Neuronal stem cell (in vitro differentiated cells): ENCODE measurements at regions not wholly inside any gene's neighbourhood (a gene's known extent, or its start where the extent isn't known, plus 50 kb on each side); places are given as distances from the start of the nearest gene placed in this dataset.

Experiments used
- DNase-seq: peaks from one replicate; pipeline ENCODE4 v3.0.0-alpha.2; 2013; ENCODE audit warnings: low spot score
- H2AFZ ChIP-seq: one replicate; pipeline ENCODE4 v1.6.1; 2013; ENCODE audit warnings: mild to moderate bottlenecking, low read length, inconsistent platforms
- H2AK5ac ChIP-seq: 2 replicates; pipeline ENCODE4 v1.6.1; 2013; ENCODE audit warnings: low read depth, mild to moderate bottlenecking, inconsistent platforms, low read length, moderate library complexity, mixed read lengths
- H2BK120ac ChIP-seq: 2 replicates; pipeline ENCODE4 v1.6.1; 2013; ENCODE audit warnings: low read depth, mild to moderate bottlenecking, inconsistent platforms, low read length, moderate library complexity, mixed read lengths
- H2BK12ac ChIP-seq: one replicate; pipeline ENCODE4 v1.6.1; 2013; ENCODE audit warnings: low read length, inconsistent platforms
- H2BK15ac ChIP-seq: 2 replicates; pipeline ENCODE4 v1.6.1; 2013; ENCODE audit warnings: mild to moderate bottlenecking, low read length, inconsistent platforms, mixed read lengths
- H2BK5ac ChIP-seq: one replicate; pipeline ENCODE4 v1.6.1; 2013; ENCODE audit warnings: inconsistent platforms, mild to moderate bottlenecking, low read length, moderate library complexity
- H3K14ac ChIP-seq: one replicate; pipeline ENCODE4 v1.6.1; 2013; ENCODE audit warnings: low read length, inconsistent platforms
- H3K18ac ChIP-seq: 2 replicates; pipeline ENCODE4 v1.6.1; 2013; ENCODE audit warnings: low read length, inconsistent platforms
- H3K23ac ChIP-seq: 2 replicates; pipeline ENCODE4 v1.6.1; 2013; ENCODE audit warnings: low read depth, mild to moderate bottlenecking, mixed read lengths, low read length, inconsistent platforms; ENCODE audit not compliant: poor library complexity
- H3K27ac ChIP-seq: replicated peaks from 3 replicates; pipeline ENCODE4 v1.5.1; 2013; ENCODE audit warnings: low read length, inconsistent platforms
- H3K27me3 ChIP-seq, 3 experiments: 2 replicates each; pipeline ENCODE4 v1.6.1; 2013; ENCODE audit warnings: low read length in 3 of 3, mild to moderate bottlenecking in 2 of 3, inconsistent platforms in 1 of 3, low read depth in 1 of 3, mixed read lengths in 1 of 3, moderate library complexity in 1 of 3; ENCODE audit not compliant: control insufficient read depth in 3 of 3, insufficient read depth in 3 of 3
- H3K36me3 ChIP-seq, 2 donors: replicated peaks in 1 of 2; 2 replicates each; pipeline ENCODE4 v1.6.1; 2013; ENCODE audit warnings: low read length in 2 of 2; ENCODE audit not compliant: control insufficient read depth in 2 of 2, insufficient read depth in 2 of 2
- H3K4ac ChIP-seq: 2 replicates; pipeline ENCODE4 v1.6.1; 2013; ENCODE audit warnings: inconsistent platforms, mild to moderate bottlenecking, low read length, moderate library complexity
- H3K4me1 ChIP-seq, 2 donors: 1 replicate in 1 of 2; 2 replicates in 1 of 2; pipeline ENCODE4 v1.6.1; 2013; ENCODE audit warnings: low read length in 2 of 2, low read depth in 1 of 2; ENCODE audit not compliant: control insufficient read depth in 2 of 2, insufficient read depth in 1 of 2
- H3K4me2 ChIP-seq: one replicate; pipeline ENCODE4 v1.6.1; 2013; ENCODE audit warnings: mild to moderate bottlenecking, low read length, inconsistent platforms; ENCODE audit not compliant: insufficient read depth, poor library complexity, severe bottlenecking
- H3K4me3 ChIP-seq, 2 donors: 2 replicates each; pipeline ENCODE4 v1.5.1; 2013; ENCODE audit warnings: low read length in 2 of 2, mild to moderate bottlenecking in 2 of 2, inconsistent platforms in 1 of 2, moderate library complexity in 1 of 2
- H3K79me1 ChIP-seq: one replicate; pipeline ENCODE4 v1.6.1; 2013; ENCODE audit warnings: low read depth, mild to moderate bottlenecking, inconsistent platforms, low read length, moderate library complexity
- H3K9ac ChIP-seq: one replicate; pipeline ENCODE4 v1.6.1; 2013; ENCODE audit warnings: mild to moderate bottlenecking, low read depth, low read length, inconsistent platforms; ENCODE audit not compliant: poor library complexity
- H3K9me3 ChIP-seq, 2 donors: replicated peaks in 1 of 2; 2 replicates each; pipeline versions ENCODE3 to v1.6.1; 2013; ENCODE audit warnings: low read length in 2 of 2, mild to moderate bottlenecking in 2 of 2, inconsistent platforms in 1 of 2, low read depth in 1 of 2, mixed read lengths in 1 of 2, moderate library complexity in 1 of 2; ENCODE audit not compliant: control insufficient read depth in 2 of 2, insufficient read depth in 1 of 2
- H4K8ac ChIP-seq: one replicate; pipeline ENCODE4 v1.6.1; 2013; ENCODE audit warnings: low read depth, mild to moderate bottlenecking, inconsistent platforms, low read length, moderate library complexity
- H4K91ac ChIP-seq: one replicate; pipeline ENCODE4 v1.6.1; 2013; ENCODE audit warnings: low read length, low read depth, mild to moderate bottlenecking, inconsistent platforms; ENCODE audit not compliant: poor library complexity
- WGBS, 2 donors: extraction: QIAGEN DNeasy Blood & Tissue Kit; methylation state at CpG; one replicate each; pipeline ENCODE4 v1.1.7; 2013; ENCODE audit warnings: missing lambda C conversion rate in 2 of 2, mixed read lengths in 1 of 2; ENCODE audit not compliant: insufficient read length in 2 of 2, insufficient replicate concordance in 1 of 2; ENCODE audit errors: extremely low coverage in 2 of 2; 5-methylcytosine and 5-hydroxymethylcytosine counted together

DNA sequence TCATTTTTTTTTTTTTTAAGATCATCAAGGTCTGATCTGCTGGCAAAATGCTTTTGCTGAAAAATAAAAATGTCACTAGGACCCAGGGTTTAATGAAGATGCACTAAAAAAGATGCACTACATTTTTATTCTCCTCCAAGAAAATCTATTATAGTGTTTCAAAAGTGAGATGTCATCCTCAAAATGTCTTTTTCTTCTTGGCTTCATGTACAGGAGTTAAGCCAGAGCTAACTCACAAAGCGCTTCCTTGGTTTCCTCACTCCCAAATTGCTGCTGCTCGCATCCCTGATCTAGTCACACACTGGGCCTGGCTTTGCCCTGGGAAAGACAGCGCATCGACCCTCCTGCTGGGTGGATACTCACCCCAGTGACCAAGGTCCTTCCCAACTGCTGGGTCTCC lies 113.4 kb upstream of the CCDC68 start:
- no peak overlapping the region for H2BK15ac ChIP-seq
- peak overlapping the region; percentile 78 for H3K18ac ChIP-seq
- no peak overlapping the region for H4K91ac ChIP-seq
- no CpG with 5 or more reads among the region's 4 CpGs for WGBS, 2 donors
- no peak overlapping the region for H3K4me2 ChIP-seq
- H4K8ac ChIP-seq: no peak overlapping the region
- no peaks in the 10 kb centered on the region for H3K9me3 ChIP-seq
- no peak overlapping the region for H2BK120ac ChIP-seq
- H3K4me1 ChIP-seq: no peaks in the 10 kb centered on the region
- H3K4ac ChIP-seq: no peak overlapping the region
- no peak overlapping the region for H3K23ac ChIP-seq
- H2BK12ac ChIP-seq: no peak overlapping the region
- no peaks in the 10 kb centered on the region for H3K79me1 ChIP-seq
- H2AFZ ChIP-seq: no peak overlapping the region
- no peak overlapping the region for H3K27ac ChIP-seq
- H3K14ac ChIP-seq: no peak overlapping the region
- H3K4me3 ChIP-seq: no peak overlapping the region
- no peaks in the 10 kb centered on the region for H3K36me3 ChIP-seq
- H3K9ac ChIP-seq: no peak overlapping the region
- no peak overlapping the region for H2AK5ac ChIP-seq
- H3K27me3 ChIP-seq: no peaks in the 10 kb centered on the region
- no peak for DNase-seq
- no peak overlapping the region for H2BK5ac ChIP-seq

DNA sequence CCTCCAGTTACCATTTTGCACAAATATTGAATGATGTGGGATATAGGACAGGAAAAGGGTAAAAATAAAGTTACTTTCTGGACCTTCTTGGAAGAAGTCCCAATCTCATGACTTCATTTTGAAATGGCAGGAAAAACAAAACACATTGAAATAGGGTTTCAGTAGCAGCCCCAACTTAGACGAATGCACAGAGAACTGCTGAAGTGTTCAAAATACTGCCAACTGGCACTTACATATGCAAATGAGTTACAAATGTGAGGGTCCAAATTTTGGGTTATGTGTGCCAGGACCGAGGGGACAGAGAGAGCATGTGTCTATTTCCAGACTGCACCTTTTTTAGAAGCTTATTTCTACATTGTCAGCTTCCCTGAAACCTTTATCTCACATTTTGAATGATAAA lies 112.9 kb upstream of the CCDC68 start:
- Histone ChIP-seq H3K27me3 (no peaks in the 10 kb centered on the region), H3K36me3 (no peaks in the 10 kb centered on the region), H3K14ac (no peak overlapping the region), H2BK12ac (no peak overlapping the region), H2AFZ (no peak overlapping the region), H3K4me2 (no peak overlapping the region), H3K27ac (no peak overlapping the region), H2BK5ac (no peak overlapping the region), H3K9ac (no peak overlapping the region), H4K91ac (no peak overlapping the region), H2AK5ac (no peak overlapping the region), H3K79me1 (no peaks in the 10 kb centered on the region), H2BK15ac (no peak overlapping the region), H3K9me3 (no peaks in the 10 kb centered on the region), H4K8ac (no peak overlapping the region), H3K4me3 (no peak overlapping the region), H3K18ac (no peak overlapping the region), H2BK120ac (no peak overlapping the region), H3K4me1 (no peaks in the 10 kb centered on the region), H3K23ac (no peak overlapping the region), H3K4ac (no peak overlapping the region)
- no peak for DNase-seq
- no CpG with 5 or more reads among the region's 2 CpGs for WGBS, 2 donors

DNA sequence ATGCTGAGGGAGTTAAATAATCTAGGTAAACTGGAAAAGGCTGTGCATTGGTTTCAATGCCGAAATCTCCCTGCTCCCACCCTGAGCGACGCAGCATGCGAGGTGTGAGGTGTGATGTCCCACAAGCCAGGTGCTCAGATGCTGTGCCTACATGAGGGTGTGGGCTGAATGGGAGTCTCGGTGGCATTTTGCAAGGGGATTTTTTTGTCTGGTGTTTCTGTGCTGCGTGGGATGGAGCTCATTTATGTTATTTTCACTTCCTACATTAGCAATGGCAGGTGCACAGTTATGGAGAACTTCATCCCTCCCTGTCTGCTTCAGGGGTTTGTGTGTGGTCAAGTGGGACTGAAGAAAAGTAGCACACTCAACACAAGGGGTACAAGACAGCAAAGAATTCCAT lies 110.2 kb upstream of the CCDC68 start:
- Histone ChIP-seq H3K27me3 (no peaks in the 10 kb centered on the region), H2BK15ac (no peak overlapping the region), H2BK12ac (no peak overlapping the region), H3K79me1 (no peaks in the 10 kb centered on the region), H3K4me1 (no peaks in the 10 kb centered on the region), H2AK5ac (no peak overlapping the region), H3K4ac (no peak overlapping the region), H4K8ac (no peak overlapping the region), H3K27ac (no peak overlapping the region), H2BK5ac (no peak overlapping the region), H3K4me2 (no peak overlapping the region), H2BK120ac (no peak overlapping the region), H3K9ac (no peak overlapping the region), H3K9me3 (no peaks in the 10 kb centered on the region), H3K14ac (no peak overlapping the region), H3K23ac (no peak overlapping the region), H2AFZ (no peak overlapping the region), H4K91ac (no peak overlapping the region), H3K36me3 (no peaks in the 10 kb centered on the region), H3K18ac (no peak overlapping the region), H3K4me3 (no peak overlapping the region)
- no CpG with 5 or more reads among the region's 6 CpGs for WGBS, 2 donors
- no peak for DNase-seq

DNA sequence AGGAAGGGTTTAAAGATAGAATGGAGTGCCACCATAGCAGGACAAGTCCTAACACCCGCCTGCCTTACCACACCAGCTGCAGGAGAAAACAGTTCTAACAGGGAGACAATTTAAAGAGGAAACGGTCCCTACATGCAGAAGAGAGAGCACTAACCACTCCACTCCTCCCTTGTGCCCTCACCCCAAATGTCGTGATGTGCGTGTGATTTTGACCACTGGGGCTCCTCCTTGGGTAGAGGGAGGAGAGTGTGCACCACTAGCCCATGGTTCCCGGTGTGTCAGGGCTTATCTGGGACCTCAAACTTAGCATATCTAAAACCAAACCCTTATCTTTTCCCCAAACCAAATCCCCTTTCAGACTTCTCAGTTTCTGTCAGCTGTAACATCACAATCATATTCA lies 105.5 kb upstream of the CCDC68 start:
- no peak for DNase-seq
- no peak overlapping the region for H2BK5ac ChIP-seq
- H2BK120ac ChIP-seq: no peak overlapping the region
- H3K4ac ChIP-seq: no peak overlapping the region
- no peak overlapping the region for H2BK12ac ChIP-seq
- H3K27me3 ChIP-seq: no peaks in the 10 kb centered on the region
- H3K4me1 ChIP-seq: no peaks in the 10 kb centered on the region
- no peaks in the 10 kb centered on the region for H3K36me3 ChIP-seq
- H3K23ac ChIP-seq: no peak overlapping the region
- WGBS, 2 donors: no CpG with 5 or more reads among the region's 5 CpGs
- no peaks in the 10 kb centered on the region for H3K79me1 ChIP-seq
- no peak overlapping the region for H3K4me3 ChIP-seq
- no peak overlapping the region for H3K14ac ChIP-seq
- no peak overlapping the region for H3K18ac ChIP-seq
- H2AK5ac ChIP-seq: no peak overlapping the region
- H3K9me3 ChIP-seq: no peaks in the 10 kb centered on the region
- no peak overlapping the region for H4K91ac ChIP-seq
- no peak overlapping the region for H4K8ac ChIP-seq
- H2BK15ac ChIP-seq: no peak overlapping the region
- H3K27ac ChIP-seq: no peak overlapping the region
- H3K4me2 ChIP-seq: no peak overlapping the region
- H2AFZ ChIP-seq: no peak overlapping the region
- H3K9ac ChIP-seq: no peak overlapping the region
